Small intestine (tissue), 7 donors: ENCODE measurements at regions not wholly inside any gene's neighbourhood (a gene's known extent, or its start where the extent isn't known, plus 50 kb on each side); places are given as distances from the start of the nearest gene placed in this dataset.

Experiments used
- DNase-seq, 2 donors: peaks; one replicate each; pipeline versions ENCODE4 v3.0.0 to v3.0.0-alpha.2; 2013
- FAIRE-seq: peaks from 2 replicates; lab custom pipeline; 2012; peaks lifted over from hg19 to GRCh38; lab: Jason Lieb, UNC
- H3K27ac ChIP-seq, 3 donors: one replicate each; pipeline ENCODE4 v1.5.1; 2013; ENCODE audit warnings: low read length in 2 of 3, mild to moderate bottlenecking in 2 of 3, control low read depth in 1 of 3, inconsistent platforms in 1 of 3, low read depth in 1 of 3, moderate library complexity in 1 of 3
- H3K27me3 ChIP-seq, 3 donors: one replicate each; pipeline ENCODE4 v1.6.1; 2013; ENCODE audit warnings: low read length in 3 of 3, inconsistent platforms in 1 of 3; ENCODE audit not compliant: control insufficient read depth in 3 of 3, insufficient read depth in 3 of 3
- H3K36me3 ChIP-seq, 3 donors: one replicate each; pipeline ENCODE4 v1.6.1; 2013; ENCODE audit warnings: low read length in 3 of 3, inconsistent platforms in 1 of 3, low read depth in 1 of 3, mild to moderate bottlenecking in 1 of 3, moderate library complexity in 1 of 3; ENCODE audit not compliant: control insufficient read depth in 3 of 3, insufficient read depth in 2 of 3
- H3K4me1 ChIP-seq, 3 donors: one replicate each; pipeline ENCODE4 v1.6.1; 2013; ENCODE audit warnings: low read length in 2 of 3, inconsistent platforms in 1 of 3, low read depth in 1 of 3, mild to moderate bottlenecking in 1 of 3, moderate library complexity in 1 of 3; ENCODE audit not compliant: control insufficient read depth in 3 of 3, insufficient read depth in 2 of 3
- H3K4me3 ChIP-seq, 3 donors: one replicate each; pipeline ENCODE4 v1.5.1; 2013; ENCODE audit warnings: low read length in 3 of 3, control low read depth in 1 of 3, inconsistent platforms in 1 of 3, low read depth in 1 of 3, mild to moderate bottlenecking in 1 of 3, moderate library complexity in 1 of 3
- H3K9me3 ChIP-seq, 2 donors: one replicate each; pipeline ENCODE4 v1.6.1; 2013; ENCODE audit warnings: low read depth in 1 of 2, low read length in 1 of 2; ENCODE audit not compliant: control insufficient read depth in 2 of 2, insufficient read depth in 1 of 2
- WGBS, 3 donors: extraction: QIAGEN DNeasy Blood & Tissue Kit; methylation state at CpG; one replicate each; pipeline ENCODE4 v1.1.7; 2013; 5-methylcytosine and 5-hydroxymethylcytosine counted together
- donor health status: healthy with polysubstance abuse.
- donor health status: control.
- donor health status: control.
- donor health status: Bipolar disorder and iron deficiency.
- donor health status: healthy.

- no peaks in the 10 kb centered on the region for H3K27me3 ChIP-seq
- H3K4me1 ChIP-seq: peaks cover 0 to 4% (median 0%) of the 10 kb centered on the region in 3 donors
- H3K27ac ChIP-seq: no peak overlapping the region
- DNase-seq: peak in 1 of 2 donors; percentile 30
- no peak overlapping the region for H3K4me3 ChIP-seq
- no peaks in the 10 kb centered on the region for H3K36me3 ChIP-seq
- WGBS, 3 donors: 42 to 66% (median 54%) methylated on average over 5 of the region's 5 CpGs
- peaks cover 0 to 8% of the 10 kb centered on the region in 2 donors for H3K9me3 ChIP-seq
- no peak for FAIRE-seq
These were observed 178.5 kb upstream of the ATF7IP start for GRCh38 chr12:14187002-14187401.

- H3K36me3 ChIP-seq: no peaks in the 10 kb centered on the region
- peaks cover 0 to 4% (median 0%) of the 10 kb centered on the region in 3 donors for H3K4me1 ChIP-seq
- H3K27ac ChIP-seq: no peak overlapping the region
- 84 to 98% (median 86%) methylated on average over 9 of the region's 9 CpGs for WGBS, 3 donors
- H3K9me3 ChIP-seq: peaks cover 0 to 8% of the 10 kb centered on the region in 2 donors
- no peaks in the 10 kb centered on the region for H3K27me3 ChIP-seq
- H3K4me3 ChIP-seq: no peak overlapping the region
- DNase-seq (no peak), FAIRE-seq (no peak)
These were observed 177.5 kb upstream of the ATF7IP start for GRCh38 chr12:14187966-14188365.

GRCh38 chr12:14188744-14189143 lies 176.7 kb upstream of the ATF7IP start:
- Histone ChIP-seq H3K4me1 (peaks cover 0 to 4% (median 0%) of the 10 kb centered on the region in 3 donors), H3K27ac (no peak overlapping the region), H3K36me3 (no peaks in the 10 kb centered on the region), H3K9me3 (peaks cover 0 to 11% of the 10 kb centered on the region in 2 donors), H3K27me3 (peaks cover 0 to 2% (median 0%) of the 10 kb centered on the region in 3 donors), H3K4me3 (no peak overlapping the region)
- FAIRE-seq: no peak
- 5 to 24% (median 19%) methylated on average over 2 of the region's 2 CpGs for WGBS, 3 donors
- no peak for DNase-seq

- H3K9me3 ChIP-seq: peaks cover 0 to 11% of the 10 kb centered on the region in 2 donors
- no peak overlapping the region for H3K27ac ChIP-seq
- no peaks in the 10 kb centered on the region for H3K36me3 ChIP-seq
- DNase-seq (no peak), FAIRE-seq (no peak)
- 93 to 100% (median 96%) methylated on average over 1 of the region's 1 CpG for WGBS, 3 donors
- H3K27me3 ChIP-seq: peaks cover 0 to 2% (median 0%) of the 10 kb centered on the region in 3 donors
- peaks cover 0 to 4% (median 0%) of the 10 kb centered on the region in 3 donors for H3K4me1 ChIP-seq
- no peak overlapping the region for H3K4me3 ChIP-seq
These were observed 174.8 kb upstream of the ATF7IP start for GRCh38 chr12:14190694-14191093.

- 87 to 97% (median 91%) methylated on average over 4 of the region's 4 CpGs for WGBS, 3 donors
- Histone ChIP-seq H3K9me3 (peaks cover 0 to 11% of the 10 kb centered on the region in 2 donors), H3K36me3 (no peaks in the 10 kb centered on the region), H3K27me3 (peaks cover 0 to 2% (median 0%) of the 10 kb centered on the region in 3 donors), H3K27ac (no peak overlapping the region), H3K4me1 (peaks cover 0 to 4% (median 0%) of the 10 kb centered on the region in 3 donors), H3K4me3 (no peak overlapping the region)
- FAIRE-seq (no peak), DNase-seq (no peak)
These were observed 173.9 kb upstream of the ATF7IP start for GRCh38 chr12:14191612-14192011.

- Histone ChIP-seq H3K9me3 (peaks cover 0 to 8% of the 10 kb centered on the region in 2 donors), H3K36me3 (no peaks in the 10 kb centered on the region), H3K4me3 (no peak overlapping the region), H3K27me3 (peaks cover 0 to 2% (median 0%) of the 10 kb centered on the region in 3 donors), H3K4me1 (no peaks in the 10 kb centered on the region), H3K27ac (no peak overlapping the region)
- DNase-seq: no peak
- WGBS, 3 donors: 56 to 82% (median 71%) methylated on average over 10 of the region's 10 CpGs
- no peak for FAIRE-seq
These were observed 171.8 kb upstream of the ATF7IP start for GRCh38 chr12:14193639-14194038.

- peaks cover 0 to 3% of the 10 kb centered on the region in 2 donors for H3K9me3 ChIP-seq
- FAIRE-seq (no peak), DNase-seq (no peak)
- 92 to 94% (median 93%) methylated on average over 11 of the region's 11 CpGs for WGBS, 3 donors
- no peaks in the 10 kb centered on the region for H3K36me3 ChIP-seq
- no peak overlapping the region for H3K4me3 ChIP-seq
- peaks cover 0 to 2% (median 0%) of the 10 kb centered on the region in 3 donors for H3K27me3 ChIP-seq
- no peak overlapping the region for H3K27ac ChIP-seq
- no peaks in the 10 kb centered on the region for H3K4me1 ChIP-seq
These were observed 170.9 kb upstream of the ATF7IP start for GRCh38 chr12:14194572-14194971.

- DNase-seq (peak in 1 of 2 donors; percentile 53), FAIRE-seq (no peak)
- Histone ChIP-seq H3K4me1 (no peaks in the 10 kb centered on the region), H3K36me3 (no peaks in the 10 kb centered on the region), H3K27ac (peak overlapping the region in 1 of 3 donors; percentile 42), H3K4me3 (no peak overlapping the region), H3K9me3 (peaks cover 0 to 11% of the 10 kb centered on the region in 2 donors), H3K27me3 (no peaks in the 10 kb centered on the region)
- WGBS, 3 donors: 79 to 86% (median 81%) methylated on average over 4 of the region's 4 CpGs
These were observed 165.9 kb upstream of the ATF7IP start for GRCh38 chr12:14199455-14200198.
